ENCODE measurements at regions not wholly inside any gene's neighbourhood (a gene's known extent, or its start where the extent isn't known, plus 50 kb on each side); places are given as distances from the start of the nearest gene placed in this dataset.
A peak's percentile ranks its signal among the peaks of the same experiment; 100 is the strongest.
"Not testable (repeated sequence)": the region's sequence is repeated elsewhere in the genome, so short reads cannot be mapped to it uniquely, and the experiment has no call there.

- no peak for DNase-seq
These were observed 161.2 kb upstream of the XIRP2 start for GRCh38 chr2:166727095-166727494.

- DNase-seq = no peak
These were observed 162.1 kb upstream of the XIRP2 start for GRCh38 chr2:166725927-166726924.

DNA sequence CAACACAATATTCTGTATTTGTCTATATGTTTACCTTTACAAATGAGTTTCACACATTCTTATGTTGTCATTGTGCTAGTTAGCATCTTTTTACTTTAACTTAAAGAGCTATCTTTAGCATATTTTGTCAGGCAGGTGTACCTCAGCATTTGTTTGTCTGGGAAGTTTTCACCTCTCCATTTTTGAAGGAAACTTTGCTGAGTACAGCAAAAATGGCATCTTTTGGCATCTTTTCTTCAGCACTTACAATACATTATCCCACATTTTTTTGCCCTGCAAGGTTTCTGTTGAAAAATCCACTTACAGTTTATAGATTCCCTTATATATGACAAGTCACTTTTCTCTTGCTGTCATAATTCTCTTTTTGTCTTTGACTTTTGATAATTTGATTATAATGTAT is 171.3 kb upstream of the XIRP2 start:
- no peak for DNase-seq

DNA sequence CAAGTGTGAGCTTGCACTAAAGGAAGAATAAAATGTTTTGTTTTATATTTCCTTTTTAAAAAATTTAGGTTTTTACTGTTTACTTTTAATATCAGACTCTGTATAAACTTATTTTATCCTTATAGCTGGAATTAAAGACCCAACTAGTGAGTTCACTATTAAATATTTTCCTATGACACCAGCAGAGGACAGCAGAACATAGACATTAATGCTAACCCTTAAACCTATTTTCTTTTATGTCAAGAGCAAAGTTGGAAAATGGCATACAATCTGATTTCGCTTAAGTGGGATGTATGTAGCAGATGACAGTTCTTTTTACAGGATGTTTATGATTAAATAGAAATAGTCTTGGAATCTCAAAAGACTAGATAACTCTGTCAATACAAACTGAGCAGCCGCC is 188.2 kb upstream of the XIRP2 start:
- peak; percentile 10 for DNase-seq

DNA sequence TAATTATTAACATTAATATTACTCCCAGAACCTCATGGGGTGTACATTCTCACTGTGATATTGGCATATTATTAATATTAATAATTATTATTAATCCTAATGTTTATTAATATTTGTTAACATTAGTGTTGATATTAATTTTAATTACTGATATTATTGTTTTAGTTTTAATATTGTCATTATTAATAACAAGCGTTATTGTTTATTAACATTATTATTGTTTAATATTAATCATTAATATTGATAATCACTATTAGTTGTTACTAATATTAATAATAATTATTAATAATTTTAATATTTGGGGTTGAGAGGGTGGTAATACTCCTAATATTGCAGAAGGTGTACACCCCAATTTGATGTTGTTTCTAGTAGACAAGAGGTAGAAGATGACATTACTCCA is 193.1 kb upstream of the XIRP2 start:
- no peak for DNase-seq

DNA sequence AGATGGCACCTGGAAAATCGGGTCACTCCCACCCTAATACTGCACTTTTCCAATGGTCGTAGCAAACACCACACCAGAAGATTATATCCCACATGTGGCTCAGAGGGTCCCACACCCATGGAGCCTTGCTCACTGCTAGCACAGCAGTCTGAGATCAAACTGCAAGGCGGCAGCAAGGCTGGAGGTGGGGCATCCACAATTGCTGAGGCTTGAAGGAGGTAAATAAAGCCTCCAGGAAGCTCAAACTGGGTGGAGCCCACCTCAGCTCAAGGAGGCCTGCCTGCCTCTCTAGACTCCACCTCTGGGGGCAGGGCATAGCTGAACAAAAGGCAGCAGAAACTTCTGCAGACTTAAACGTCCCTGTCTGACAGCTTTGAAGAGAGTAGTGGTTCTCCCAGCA is 192.0 kb upstream of the SCN7A start:
- DNase-seq = not testable (repeated sequence)

GRCh38 chr2:166677996-166678395 is 183.9 kb upstream of the SCN7A start:
- no peak for DNase-seq

- no peak for DNase-seq
These were observed 182.7 kb upstream of the SCN7A start for GRCh38 chr2:166676716-166677115.

- no peak for DNase-seq
These were observed 181.5 kb upstream of the SCN7A start for GRCh38 chr2:166675553-166675952.

DNA sequence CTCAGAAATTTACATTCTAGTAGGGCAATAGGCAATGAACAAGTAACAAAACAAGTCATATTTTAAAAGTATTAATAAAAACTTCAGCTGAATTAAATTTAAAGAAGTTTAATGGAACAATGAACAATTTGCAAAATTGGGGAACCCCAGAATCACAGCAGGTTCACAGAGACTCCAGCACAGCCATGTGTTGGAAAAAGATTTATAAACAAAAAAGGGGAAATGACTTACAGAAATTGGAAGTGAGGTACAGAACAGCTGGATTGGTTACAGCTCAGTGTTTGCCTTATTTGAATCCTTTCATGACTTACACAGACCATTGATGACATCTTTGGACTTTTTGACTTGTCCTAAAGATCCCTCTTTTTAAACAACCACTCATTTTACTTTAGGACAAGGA is 179.9 kb upstream of the SCN7A start:
- no peak for DNase-seq

- no peak for DNase-seq
These were observed 177.8 kb upstream of the SCN7A start for GRCh38 chr2:166671801-166672200.

- DNase-seq = no peak
These were observed 177.2 kb upstream of the SCN7A start for GRCh38 chr2:166671235-166671634.

DNA sequence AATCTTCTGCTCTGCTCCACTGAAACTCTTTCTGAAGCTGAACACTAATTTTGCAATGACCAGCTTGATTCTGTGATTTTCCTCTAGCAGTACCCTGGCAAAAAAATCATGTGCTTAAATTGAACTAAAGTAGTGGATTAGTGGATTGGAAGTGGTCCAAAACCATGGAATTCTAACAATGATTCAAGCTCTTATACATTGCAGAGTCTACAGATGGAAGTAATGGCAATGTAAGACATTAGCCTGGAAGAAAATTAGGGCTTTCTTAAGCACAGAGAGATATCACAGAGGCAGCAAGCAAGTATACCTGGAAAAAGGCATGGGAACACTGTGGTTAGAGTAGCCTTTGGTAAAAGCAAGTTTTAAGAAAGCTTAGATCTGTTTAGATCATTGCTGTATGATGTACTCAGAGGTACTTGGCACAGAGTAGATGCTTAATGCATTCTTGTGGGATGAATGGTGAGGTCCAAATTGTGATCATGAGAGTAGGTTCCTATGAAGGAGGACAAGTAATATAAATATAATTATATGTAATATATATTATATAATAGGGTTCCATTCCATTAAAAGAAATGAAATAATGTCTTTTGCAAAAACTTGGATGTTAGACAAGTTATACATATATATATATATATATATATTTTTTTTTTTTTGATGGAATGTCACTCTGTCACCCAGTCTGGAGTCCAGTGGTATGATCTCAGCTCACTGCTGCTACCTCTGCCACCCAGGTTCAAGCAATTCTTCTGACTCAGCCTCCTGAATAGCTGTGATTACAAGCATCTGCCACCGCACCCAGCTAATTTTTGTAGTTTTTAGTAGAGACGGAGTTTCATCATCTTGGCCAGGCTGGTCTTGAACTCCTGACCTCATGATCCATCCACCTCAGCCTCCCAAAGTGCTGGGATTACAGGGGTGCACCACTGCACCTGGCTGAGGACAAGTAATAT is 172.2 kb upstream of the SCN7A start:
- DNase-seq = no peak

DNA sequence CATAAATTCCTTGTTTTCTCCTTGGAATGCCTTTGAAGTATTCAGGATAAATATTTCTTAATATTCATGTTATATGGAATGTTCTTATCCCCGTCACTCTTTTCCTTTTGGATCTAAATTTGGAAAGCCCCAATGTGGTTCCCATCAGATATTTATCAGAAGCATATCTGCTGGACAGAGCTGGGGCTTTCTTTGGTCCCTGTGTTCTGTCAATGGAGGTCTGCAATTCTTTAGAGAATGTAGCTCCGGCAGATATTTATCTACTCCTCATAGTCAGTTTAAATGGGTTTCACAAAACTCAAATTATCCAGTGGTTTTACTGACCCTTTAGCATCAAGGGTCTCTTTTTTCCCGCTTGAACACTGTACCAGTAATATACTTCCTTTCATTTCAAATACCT is 167.8 kb upstream of the SCN7A start:
- DNase-seq = no peak

GRCh38 chr2:166661391-166661790 is 167.3 kb upstream of the SCN7A start:
- DNase-seq = no peak

- no peak for DNase-seq
These were observed 164.9 kb upstream of the SCN7A start for GRCh38 chr2:166658901-166659300.

- no peak for DNase-seq
These were observed 159.2 kb upstream of the SCN7A start for GRCh38 chr2:166653185-166653813.

- no peak for DNase-seq
These were observed 157.9 kb upstream of the SCN7A start for GRCh38 chr2:166651991-166652390.

- DNase-seq = peak; percentile 3
These were observed 157.1 kb upstream of the SCN7A start for GRCh38 chr2:166651080-166651675.

- no peak for DNase-seq
These were observed 153.9 kb upstream of the SCN7A start for GRCh38 chr2:166647935-166648334.

- no peak for DNase-seq
These were observed 149.9 kb upstream of the SCN7A start for GRCh38 chr2:166643980-166644379.

- not testable (repeated sequence) for DNase-seq
These were observed 147.5 kb upstream of the SCN7A start for GRCh38 chr2:166641516-166641915.

DNA sequence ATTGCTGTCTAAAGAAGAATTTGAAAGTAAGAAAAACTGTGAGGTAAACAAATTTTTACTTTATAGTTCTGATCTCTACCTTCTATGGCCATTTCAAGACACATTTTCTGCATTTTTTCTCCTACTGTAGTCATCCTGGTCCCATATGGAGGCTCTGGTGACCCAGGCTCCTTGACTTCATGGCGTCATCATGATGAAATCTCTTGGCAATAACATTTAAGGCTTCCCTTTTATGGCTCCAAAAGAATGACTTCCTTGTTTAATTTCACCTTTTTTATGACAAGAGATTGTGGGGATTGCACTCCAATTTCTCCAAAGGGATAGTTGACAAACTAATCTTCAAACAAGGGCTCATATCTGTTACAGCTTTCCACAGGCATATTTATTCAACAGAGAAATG is 143.0 kb upstream of the SCN7A start:
- DNase-seq = no peak
